Stimulated activated CD4-positive, alpha-beta T cell treated with anti-CD3 and anti-CD28 coated beads, Interleukin-4, amount 100 ng/mL, for 24 hours (primary cell): ENCODE measurements at regions not wholly inside any gene's neighbourhood (a gene's known extent, or its start where the extent isn't known, plus 50 kb on each side); places are given as distances from the start of the nearest gene placed in this dataset.

ENCODE experiments used
- DNase-seq: peaks from one replicate; pipeline ENCODE4 v3.0.0-alpha.2; 2020

GRCh38 chr3:30372837-30373236, 233.6 kb upstream of the TGFBR2 start:
- no peak for DNase-seq

GRCh38 chr3:30384546-30385072, 221.8 kb upstream of the TGFBR2 start:
- no peak for DNase-seq

- no peak for DNase-seq
These were observed 213.3 kb upstream of the TGFBR2 start for GRCh38 chr3:30393079-30393478.

GRCh38 chr3:30397030-30397429, 209.4 kb upstream of the TGFBR2 start:
- DNase-seq: no peak

- no peak for DNase-seq
These were observed 206.8 kb upstream of the TGFBR2 start for GRCh38 chr3:30399394-30400181.

- DNase-seq: no peak
These were observed 205.5 kb upstream of the TGFBR2 start for GRCh38 chr3:30400926-30401325.

GRCh38 chr3:30401971-30402370, 204.4 kb upstream of the TGFBR2 start:
- no peak for DNase-seq

GRCh38 chr3:30407651-30408050, 198.8 kb upstream of the TGFBR2 start:
- no peak for DNase-seq

- DNase-seq: no peak
These were observed 198.3 kb upstream of the TGFBR2 start for GRCh38 chr3:30408105-30408557.

- DNase-seq: no peak
These were observed 188.0 kb upstream of the TGFBR2 start for GRCh38 chr3:30418443-30418842.

- DNase-seq: no peak
These were observed 185.1 kb upstream of the TGFBR2 start for GRCh38 chr3:30421266-30421665.

- DNase-seq: no peak
These were observed 180.0 kb upstream of the TGFBR2 start for GRCh38 chr3:30426293-30426993.

- no peak for DNase-seq
These were observed 178.2 kb upstream of the TGFBR2 start for GRCh38 chr3:30428251-30428650.

GRCh38 chr3:30435861-30436331, 170.5 kb upstream of the TGFBR2 start:
- DNase-seq: no peak

GRCh38 chr3:30437171-30437601, 169.2 kb upstream of the TGFBR2 start:
- no peak for DNase-seq

- DNase-seq: no peak
These were observed 168.3 kb upstream of the TGFBR2 start for GRCh38 chr3:30438126-30438525.

GRCh38 chr3:30439451-30440053, 166.8 kb upstream of the TGFBR2 start:
- DNase-seq: no peak

- DNase-seq: no peak
These were observed 166.2 kb upstream of the TGFBR2 start for GRCh38 chr3:30440147-30440604.

GRCh38 chr3:30440880-30441279, 165.5 kb upstream of the TGFBR2 start:
- DNase-seq: no peak

- no peak for DNase-seq
These were observed 162.4 kb upstream of the TGFBR2 start for GRCh38 chr3:30443756-30444673.

- DNase-seq: no peak
These were observed 157.7 kb upstream of the TGFBR2 start for GRCh38 chr3:30448450-30449289.
